ENCODE measurements at regions not wholly inside any gene's neighbourhood (a gene's known extent, or its start where the extent isn't known, plus 50 kb on each side); places are given as distances from the start of the nearest gene placed in this dataset.

DNA sequence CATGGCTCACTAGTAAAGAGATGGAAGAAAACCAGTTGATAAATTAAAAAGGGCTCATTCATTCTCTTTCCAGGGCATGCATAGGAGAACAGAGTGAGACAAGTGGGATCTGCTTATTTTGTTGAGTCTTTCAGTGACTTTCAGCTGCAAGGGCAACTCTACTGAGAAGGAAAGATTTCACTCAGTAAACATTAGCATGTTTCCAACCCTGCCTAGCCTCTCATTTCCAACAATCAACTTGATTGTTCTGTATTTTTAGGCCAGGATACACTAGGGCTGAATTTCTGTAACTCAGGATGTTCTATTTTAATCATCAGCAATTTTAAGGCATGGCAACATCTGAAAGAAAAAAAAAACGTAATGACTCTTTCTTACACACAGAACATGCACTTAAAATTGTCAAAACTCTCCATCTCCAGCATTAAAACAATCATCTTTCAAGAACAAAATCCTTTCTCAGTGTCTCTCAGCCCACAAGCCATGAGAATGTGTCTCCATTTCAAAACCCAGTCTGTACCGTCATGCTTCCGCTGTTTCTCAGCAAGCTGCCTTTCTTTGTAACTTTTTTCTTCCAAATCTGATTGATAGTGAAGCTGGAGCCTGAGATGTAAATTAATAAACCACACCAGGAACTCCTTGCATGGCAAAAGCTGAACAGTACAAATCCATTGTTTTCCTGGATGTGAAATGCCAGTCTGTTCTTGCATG, 147.2 kb upstream of the KLF14 start:
- peak overlapping the region in 1 of 2 donors; percentile 24 for H3K27ac ChIP-seq
- intact Hi-C loops (cut with DNase I; ENCODE audit: low total_unique reads) = no loop called here
- DNase-seq = no peak

DNA sequence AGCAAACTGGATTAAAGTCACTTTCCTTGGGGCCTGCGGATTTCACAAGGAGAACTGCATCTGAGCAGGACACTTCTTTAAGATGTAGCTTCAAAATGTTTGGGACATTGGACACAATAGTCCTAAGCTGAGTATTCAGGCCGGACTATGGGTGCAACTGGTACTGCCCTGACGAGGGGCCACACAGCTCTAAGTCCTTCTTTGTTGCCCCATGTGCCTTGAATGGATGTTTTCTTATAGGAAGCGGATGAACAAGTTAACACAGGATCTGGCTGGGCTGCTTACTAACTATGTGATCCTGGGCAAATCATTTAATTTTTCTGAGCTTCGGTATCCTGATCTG, 147.8 kb upstream of the KLF14 start:
- intact Hi-C loops (cut with DNase I; ENCODE audit: low total_unique reads) = no loop called here
- Histone ChIP-seq H3K4me1 (no peaks in the 10 kb centered on the region), H3K36me3 (no peaks in the 10 kb centered on the region)

More for the DNA sequence above, 147.2 kb upstream of the KLF14 start:
- H3K27me3 ChIP-seq = no peaks in the 10 kb centered on the region
- H3K4me1 ChIP-seq = no peaks in the 10 kb centered on the region
- no peaks in the 10 kb centered on the region for H3K36me3 ChIP-seq
- no peak overlapping the region for H3K4me3 ChIP-seq
- no peak for TF ChIP-seq POLR2A (IDR thresholded peaks at IDR 0.05)
- TF ChIP-seq, protein P1, sequence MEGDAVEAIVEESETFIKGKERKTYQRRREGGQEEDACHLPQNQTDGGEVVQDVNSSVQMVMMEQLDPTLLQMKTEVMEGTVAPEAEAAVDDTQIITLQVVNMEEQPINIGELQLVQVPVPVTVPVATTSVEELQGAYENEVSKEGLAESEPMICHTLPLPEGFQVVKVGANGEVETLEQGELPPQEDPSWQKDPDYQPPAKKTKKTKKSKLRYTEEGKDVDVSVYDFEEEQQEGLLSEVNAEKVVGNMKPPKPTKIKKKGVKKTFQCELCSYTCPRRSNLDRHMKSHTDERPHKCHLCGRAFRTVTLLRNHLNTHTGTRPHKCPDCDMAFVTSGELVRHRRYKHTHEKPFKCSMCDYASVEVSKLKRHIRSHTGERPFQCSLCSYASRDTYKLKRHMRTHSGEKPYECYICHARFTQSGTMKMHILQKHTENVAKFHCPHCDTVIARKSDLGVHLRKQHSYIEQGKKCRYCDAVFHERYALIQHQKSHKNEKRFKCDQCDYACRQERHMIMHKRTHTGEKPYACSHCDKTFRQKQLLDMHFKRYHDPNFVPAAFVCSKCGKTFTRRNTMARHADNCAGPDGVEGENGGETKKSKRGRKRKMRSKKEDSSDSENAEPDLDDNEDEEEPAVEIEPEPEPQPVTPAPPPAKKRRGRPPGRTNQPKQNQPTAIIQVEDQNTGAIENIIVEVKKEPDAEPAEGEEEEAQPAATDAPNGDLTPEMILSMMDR (IDR thresholded peaks at IDR 0.05) = no peak
- H3K9me3 ChIP-seq = no peaks in the 10 kb centered on the region

DNA sequence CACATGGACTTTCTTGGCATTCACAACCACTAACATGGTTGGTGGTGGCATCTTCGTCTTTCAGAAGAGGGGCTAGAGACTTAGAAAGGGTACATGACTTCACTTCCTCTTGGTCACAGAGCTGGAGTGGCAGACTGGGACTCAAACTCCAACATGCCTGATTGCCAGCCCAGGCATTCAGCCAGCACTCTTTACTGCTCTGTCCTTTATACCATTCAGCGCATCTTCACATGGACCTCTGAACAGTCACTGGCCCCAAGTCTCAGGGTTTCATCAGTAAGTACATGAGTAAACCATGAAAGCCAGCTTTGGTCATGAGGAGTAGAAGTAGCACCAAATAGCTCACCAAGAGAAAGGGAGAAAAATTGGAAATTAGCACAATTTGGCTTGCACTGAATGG, 148.4 kb upstream of the KLF14 start:
- TF ChIP-seq, protein P1 (IDR thresholded peaks at IDR 0.05) = no peak
- TF ChIP-seq POLR2A (IDR thresholded peaks at IDR 0.05) = no peak
- intact Hi-C loops (cut with DNase I; ENCODE audit: low total_unique reads) = no loop called here
- Histone ChIP-seq H3K9me3 (no peaks in the 10 kb centered on the region), H3K4me3 (no peak overlapping the region), H3K4me1 (peaks cover 0 to 5% of the 10 kb centered on the region in 2 donors), H3K36me3 (no peaks in the 10 kb centered on the region), H3K27ac (no peak overlapping the region), H3K27me3 (no peaks in the 10 kb centered on the region)
- no peak for DNase-seq

More for the DNA sequence above, 147.8 kb upstream of the KLF14 start:
- Histone ChIP-seq H3K4me3 (no peak overlapping the region), H3K27ac (peak overlapping the region in 1 of 2 donors; percentile 24), H3K27me3 (no peaks in the 10 kb centered on the region), H3K9me3 (no peaks in the 10 kb centered on the region)
- DNase-seq = no peak
- TF ChIP-seq, protein P1 (IDR thresholded peaks at IDR 0.05) = no peak
- TF ChIP-seq POLR2A (IDR thresholded peaks at IDR 0.05) = no peak

DNA sequence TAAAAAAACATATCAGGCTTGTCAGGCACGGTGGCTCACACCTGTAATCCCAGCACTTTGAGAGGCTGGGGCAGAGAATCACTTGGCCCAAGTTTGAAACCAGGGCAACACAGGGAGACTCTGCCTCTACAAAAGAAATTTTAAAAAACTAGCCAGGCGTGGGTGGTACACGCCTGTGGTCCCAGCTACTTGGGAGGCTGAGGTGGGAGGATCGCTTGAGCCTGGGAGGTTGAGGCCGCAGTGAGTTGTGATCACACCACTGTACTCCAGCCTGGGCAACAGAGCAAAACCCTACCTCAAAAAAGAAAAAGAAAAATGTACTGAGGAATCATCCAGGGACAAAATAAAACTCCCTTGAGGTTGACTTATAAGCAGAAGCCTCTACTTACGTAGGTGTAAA, 149.9 kb upstream of the KLF14 start:
- no peak overlapping the region for H3K4me3 ChIP-seq
- peak overlapping the region in 1 of 2 donors; percentile 53 for H3K27ac ChIP-seq
- no peaks in the 10 kb centered on the region for H3K36me3 ChIP-seq
- H3K4me1 ChIP-seq = peaks cover 3 to 13% of the 10 kb centered on the region in 2 donors
- DNase-seq = no peak
- intact Hi-C loops (cut with DNase I; ENCODE audit: low total_unique reads) = no loop called here
- H3K27me3 ChIP-seq = no peaks in the 10 kb centered on the region
- no peaks in the 10 kb centered on the region for H3K9me3 ChIP-seq
- TF ChIP-seq, protein P1 (IDR thresholded peaks at IDR 0.05) = no peak
- no peak for TF ChIP-seq POLR2A (IDR thresholded peaks at IDR 0.05)

DNA sequence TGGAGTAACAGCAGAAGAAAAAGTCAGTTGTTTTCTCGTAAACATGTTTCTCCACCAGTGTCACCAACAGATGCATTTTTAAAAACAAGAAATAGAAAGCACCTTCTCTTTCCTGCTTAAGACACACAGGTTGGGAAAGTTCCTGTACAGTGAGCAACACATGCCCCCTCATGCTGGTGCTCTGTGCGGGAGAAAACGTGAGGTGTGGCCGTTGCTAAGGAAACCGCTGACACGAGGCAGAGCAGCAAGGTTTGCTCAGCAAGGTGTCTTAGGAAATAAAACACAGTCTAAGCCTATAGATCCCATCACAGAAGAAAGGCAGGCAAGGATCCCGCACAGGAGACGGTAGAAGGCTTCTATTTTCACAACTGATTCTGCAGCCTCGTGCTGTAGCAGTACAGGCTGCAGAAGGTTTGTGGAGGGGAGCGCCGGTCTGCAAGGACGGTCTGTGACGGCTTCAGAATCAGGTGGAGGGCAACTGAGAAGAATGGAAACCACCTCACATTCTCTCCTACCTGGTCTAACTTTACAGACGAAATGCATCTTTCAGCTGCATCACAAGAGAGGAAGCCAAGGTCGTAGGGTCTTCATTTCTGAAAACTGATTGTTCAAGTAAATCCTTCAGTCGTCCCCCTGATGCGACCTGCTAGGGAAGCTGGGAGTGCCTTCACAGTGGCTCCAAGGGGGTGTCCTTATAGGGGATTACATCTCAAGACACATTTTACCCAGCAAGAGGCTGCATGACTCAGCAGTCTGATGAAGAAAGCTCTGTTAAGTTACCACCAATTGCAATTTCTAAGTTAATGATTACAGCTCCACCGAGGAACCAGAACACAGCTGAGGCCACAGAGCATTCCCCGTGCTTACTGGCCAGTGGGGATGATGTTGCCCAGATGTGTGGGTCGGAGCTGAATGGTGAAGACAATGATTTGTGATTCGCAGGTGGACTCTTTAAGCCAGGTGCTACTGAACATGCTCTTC, 150.7 kb upstream of the KLF14 start:
- TF ChIP-seq, protein P1 (IDR thresholded peaks at IDR 0.05) = no peak
- no peak for TF ChIP-seq POLR2A (IDR thresholded peaks at IDR 0.05)
- Histone ChIP-seq H3K4me3 (no peak overlapping the region), H3K27me3 (no peaks in the 10 kb centered on the region), H3K4me1 (peaks cover 3 to 13% of the 10 kb centered on the region in 2 donors), H3K9me3 (no peaks in the 10 kb centered on the region), H3K36me3 (no peaks in the 10 kb centered on the region), H3K27ac (peak overlapping the region; percentile 9 to 53)
- intact Hi-C loops (cut with DNase I; ENCODE audit: low total_unique reads) = no loop called here
- DNase-seq = no peak
